ENCODE measurements at regions not wholly inside any gene's neighbourhood (a gene's known extent, or its start where the extent isn't known, plus 50 kb on each side); places are given as distances from the start of the nearest gene placed in this dataset.

- no peaks in the 10 kb centered on the region for H3K23me2 ChIP-seq (ENCODE audit: insufficient read length, low read depth, low read length, poor library complexity, severe bottlenecking)
- no peak overlapping the region for H3K9ac ChIP-seq (ENCODE audit: extremely low read depth, insufficient read length, low read length)
- no peak overlapping the region for H3T11ph ChIP-seq (ENCODE audit: low read length)
- Mint-ChIP-seq H3K27me3 (ENCODE audit: low read depth) (no peaks in the 10 kb centered on the region), H3K36me3 (ENCODE audit: insufficient read depth in 1 of 3, low read depth in 3 of 3) (no peaks in the 10 kb centered on the region), H3K27ac (no peak overlapping the region; a peak in 1 of 7 replicates), H3K4me3 (no peak overlapping the region), H3K4me1 (no peaks in the 10 kb centered on the region), H3K9me3 (no peaks in the 10 kb centered on the region; a peak in 1 of 5 replicates)
- WGBS (ENCODE audit: extremely low coverage, insufficient read length, low lambda C conversion rate): no CpG with 5 or more reads among the region's 5 CpGs
- no peak for DNase-seq
- no peak overlapping the region for H3K56ac ChIP-seq (ENCODE audit: insufficient read length, low read depth, low read length)
- no peak overlapping the region for H3K4me2 ChIP-seq (ENCODE audit: insufficient read depth, insufficient read length, low read length)
- no peak overlapping the region for H2BK15ac ChIP-seq (ENCODE audit: low read depth, low read length)
- no peak overlapping the region for H2BK12ac ChIP-seq (ENCODE audit: insufficient read length, low read depth, low read length)
- no peak overlapping the region for H2BK120ac ChIP-seq (ENCODE audit: low read depth, low read length, poor library complexity, severe bottlenecking)
- no peak overlapping the region for H2BK20ac ChIP-seq (ENCODE audit: low read depth, low read length, poor library complexity, severe bottlenecking)
- H3K23ac ChIP-seq (ENCODE audit: insufficient read length, low read depth, low read length): no peak overlapping the region
- no peak overlapping the region for H3K18ac ChIP-seq (ENCODE audit: insufficient read length, low read depth, low read length)
- H4K8ac ChIP-seq (replicated peaks; ENCODE audit: insufficient read length, low read depth, low read length): no peak overlapping the region
- H3K79me1 ChIP-seq (ENCODE audit: insufficient read depth, low read depth, low read length, poor library complexity, severe bottlenecking): no peaks in the 10 kb centered on the region
- H3K4ac ChIP-seq (ENCODE audit: low read depth, low read length): no peak overlapping the region
- H2AFZ ChIP-seq (ENCODE audit: low read length): no peak overlapping the region
- H3K27me3 ChIP-seq (ENCODE audit: insufficient read depth, low read length): no peaks in the 10 kb centered on the region
- H4K5ac ChIP-seq (ENCODE audit: insufficient read length, low read depth, low read length): no peak overlapping the region
- no peaks in the 10 kb centered on the region for H3K4me1 ChIP-seq (ENCODE audit: insufficient read depth, low read length)
- H3K14ac ChIP-seq (ENCODE audit: insufficient read depth, low read length): no peak overlapping the region
- H3K9me3 ChIP-seq (ENCODE audit: control insufficient read depth, low read depth, low read length): no peaks in the 10 kb centered on the region
- H3K27ac ChIP-seq (ENCODE audit: insufficient read length, low read depth, low read length): no peak overlapping the region
- no peaks in the 10 kb centered on the region for H3K79me2 ChIP-seq (ENCODE audit: insufficient read depth, low read length)
- H2BK5ac ChIP-seq (ENCODE audit: insufficient read length, low read length): no peak overlapping the region
- no peak for TF ChIP-seq CTCF (conservative IDR thresholded peaks at IDR 0.05)
- no peak overlapping the region for H4K91ac ChIP-seq (ENCODE audit: insufficient read length, low read depth, low read length)
- no peak overlapping the region for H2AK5ac ChIP-seq (ENCODE audit: insufficient read length, low read length)
- H4K20me1 ChIP-seq (ENCODE audit: control insufficient read depth, insufficient read depth, insufficient read length): no peaks in the 10 kb centered on the region
Measured at GRCh38 chr5:85868070-85868469, 749.7 kb upstream of the COX7C start.

Measured in H9 (cell line).